Upper lobe of left lung (tissue), 6 donors: ENCODE measurements at regions not wholly inside any gene's neighbourhood (a gene's known extent, or its start where the extent isn't known, plus 50 kb on each side); places are given as distances from the start of the nearest gene placed in this dataset.

ENCODE experiments used
- ATAC-seq, 2 donors: fragments of 200-7000 bp; cut with Tn5 transposase; one replicate each; pipeline ENCODE4 v1.9.1; 2022; ENCODE audit warnings: mild to moderate bottlenecking in 2 of 2, moderate library complexity in 2 of 2; ENCODE audit not compliant: low FRiP score in 2 of 2
- DNase-seq, 2 donors: peaks; one replicate each; pipeline ENCODE4 v3.0.0-alpha.2; 2019 to 2020
- H3K27ac ChIP-seq, 4 donors: fragments of 200-600 bp; sonication (generic); one replicate each; pipeline ENCODE4 v1.5.1; 2016 to 2019
- H3K27me3 ChIP-seq, 4 donors: fragments of 200-600 bp; sonication (generic); one replicate each; pipeline ENCODE4 v1.5.1; 2017 to 2019
- H3K36me3 ChIP-seq, 4 donors: fragments of 200-600 bp; sonication (generic); one replicate each; pipeline ENCODE4 v1.5.1; 2016 to 2019
- H3K4me1 ChIP-seq, 4 donors: fragments of 200-600 bp; sonication (generic); one replicate each; pipeline ENCODE4 v1.5.1; 2018 to 2019
- H3K4me3 ChIP-seq, 4 donors: fragments of 200-600 bp; sonication (generic); one replicate each; pipeline ENCODE4 v1.5.1; 2017 to 2019; ENCODE audit warnings: mild to moderate bottlenecking in 2 of 4, moderate library complexity in 1 of 4
- H3K9me3 ChIP-seq, 4 donors: fragments of 200-600 bp; sonication (generic); one replicate each; pipeline ENCODE4 v1.5.1; 2018 to 2019
- CTCF ChIP-seq, 6 experiments: fragments of 450-650 bp in 4 of 6; fragments of 200-600 bp in 2 of 6; sonication (generic) in 2 of 6; IDR thresholded peaks; one replicate each; pipeline ENCODE4 v1.5.1; 2016 to 2019; ENCODE audit warnings: antibody characterized with exemption in 6 of 6
- EP300 ChIP-seq, 4 donors: sonication (generic); formaldehyde crosslinking; IDR thresholded peaks; one replicate each; pipeline ENCODE4 v1.5.1; 2017; ENCODE audit warnings: antibody characterized with exemption in 4 of 4, control low read depth in 2 of 4
- POLR2A ChIP-seq, 4 donors: fragments of 450-650 bp; IDR thresholded peaks; one replicate each; pipeline ENCODE4 v1.5.1; 2016 to 2017; ENCODE audit warnings: antibody characterized with exemption in 4 of 4, mild to moderate bottlenecking in 2 of 4
- POLR2AphosphoS5 ChIP-seq, 2 donors: sonication (generic); formaldehyde crosslinking; IDR thresholded peaks; one replicate each; pipeline ENCODE4 v1.5.1; 2017; ENCODE audit warnings: antibody characterized with exemption in 2 of 2
- WGBS, 2 donors: methylation state at CpG; one replicate each; pipeline ENCODE4 v1.1.5; 2017 to 2018; 5-methylcytosine and 5-hydroxymethylcytosine counted together
- donor health status: DM: no; HTN: no; CAD: no; lungs with moderate emphysema.
- donor health status: DM: no; HTN: yes; CAD: no; lungs with severe emphysema.

DNA sequence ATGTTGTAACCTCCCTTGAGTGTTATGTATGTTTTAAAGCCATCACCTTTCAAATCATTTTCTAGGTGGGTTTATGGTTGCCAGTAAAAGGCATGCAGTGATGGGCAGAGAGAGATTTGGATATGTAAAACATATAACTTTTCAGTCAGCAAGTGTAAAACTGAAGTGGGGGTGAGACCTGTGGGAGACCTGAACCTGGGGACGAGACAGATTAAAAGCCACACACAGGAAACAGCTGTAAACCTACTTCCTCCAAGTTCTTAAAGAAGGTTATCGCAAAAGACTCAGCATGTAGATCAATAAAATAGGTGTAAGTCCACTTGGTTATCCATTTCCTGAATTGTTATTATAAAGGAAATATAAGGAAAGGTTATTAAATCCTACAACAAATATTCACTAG lies 76.6 kb downstream of the YIPF5 start:
- H3K9me3 ChIP-seq = no peaks in the 10 kb centered on the region
- H3K36me3 ChIP-seq = no peaks in the 10 kb centered on the region
- TF ChIP-seq CTCF (IDR thresholded peaks at IDR 0.05) = no peak
- no peak for TF ChIP-seq POLR2A (IDR thresholded peaks at IDR 0.05)
- TF ChIP-seq EP300 (IDR thresholded peaks at IDR 0.05) = no peak
- TF ChIP-seq POLR2AphosphoS5 (IDR thresholded peaks at IDR 0.05) = no peak
- 42 to 55% methylated on average over 2 of the region's 2 CpGs for WGBS, 2 donors
- H3K27me3 ChIP-seq = no peaks in the 10 kb centered on the region
- DNase-seq (no peak), ATAC-seq (no peak)
- H3K4me1 ChIP-seq = peaks cover 0 to 5% (median 0%) of the 10 kb centered on the region in 4 donors
- H3K27ac ChIP-seq = no peak overlapping the region
- no peak overlapping the region for H3K4me3 ChIP-seq

- Histone ChIP-seq H3K9me3 (no peaks in the 10 kb centered on the region), H3K4me3 (no peak overlapping the region), H3K36me3 (no peaks in the 10 kb centered on the region), H3K27ac (no peak overlapping the region), H3K27me3 (no peaks in the 10 kb centered on the region), H3K4me1 (no peaks in the 10 kb centered on the region)
- DNase-seq = no peak
- 77 to 93% methylated on average over 1 of the region's 1 CpG for WGBS, 2 donors
- no peak for ATAC-seq
- TF ChIP-seq CTCF (IDR thresholded peaks at IDR 0.05) (no peak), EP300 (IDR thresholded peaks at IDR 0.05) (no peak)
Observed at GRCh38 chr5:144100702-144101101, 69.8 kb downstream of the YIPF5 start.

- no peaks in the 10 kb centered on the region for H3K9me3 ChIP-seq
- no peaks in the 10 kb centered on the region for H3K36me3 ChIP-seq
- 91 to 92% methylated on average over 1 of the region's 1 CpG for WGBS, 2 donors
- H3K27ac ChIP-seq = no peak overlapping the region
- no peaks in the 10 kb centered on the region for H3K27me3 ChIP-seq
- DNase-seq (no peak), ATAC-seq (no peak)
- H3K4me3 ChIP-seq = no peak overlapping the region
- TF ChIP-seq EP300 (IDR thresholded peaks at IDR 0.05) (no peak), POLR2AphosphoS5 (IDR thresholded peaks at IDR 0.05) (no peak), POLR2A (IDR thresholded peaks at IDR 0.05) (no peak), CTCF (IDR thresholded peaks at IDR 0.05) (no peak)
- H3K4me1 ChIP-seq = no peaks in the 10 kb centered on the region
Observed at GRCh38 chr5:144101616-144102015, 68.8 kb downstream of the YIPF5 start.

- WGBS, 2 donors = 73 to 80% methylated on average over 2 of the region's 2 CpGs
- Histone ChIP-seq H3K4me1 (no peaks in the 10 kb centered on the region), H3K27me3 (no peaks in the 10 kb centered on the region), H3K27ac (no peak overlapping the region), H3K4me3 (no peak overlapping the region), H3K9me3 (no peaks in the 10 kb centered on the region), H3K36me3 (no peaks in the 10 kb centered on the region)
- no peak for DNase-seq
- no peak for ATAC-seq
- no peak for TF ChIP-seq POLR2AphosphoS5 (IDR thresholded peaks at IDR 0.05)
- no peak for TF ChIP-seq POLR2A (IDR thresholded peaks at IDR 0.05)
- no peak for TF ChIP-seq CTCF (IDR thresholded peaks at IDR 0.05)
- no peak for TF ChIP-seq EP300 (IDR thresholded peaks at IDR 0.05)
Observed at GRCh38 chr5:144102361-144102760, 68.1 kb downstream of the YIPF5 start.

DNA sequence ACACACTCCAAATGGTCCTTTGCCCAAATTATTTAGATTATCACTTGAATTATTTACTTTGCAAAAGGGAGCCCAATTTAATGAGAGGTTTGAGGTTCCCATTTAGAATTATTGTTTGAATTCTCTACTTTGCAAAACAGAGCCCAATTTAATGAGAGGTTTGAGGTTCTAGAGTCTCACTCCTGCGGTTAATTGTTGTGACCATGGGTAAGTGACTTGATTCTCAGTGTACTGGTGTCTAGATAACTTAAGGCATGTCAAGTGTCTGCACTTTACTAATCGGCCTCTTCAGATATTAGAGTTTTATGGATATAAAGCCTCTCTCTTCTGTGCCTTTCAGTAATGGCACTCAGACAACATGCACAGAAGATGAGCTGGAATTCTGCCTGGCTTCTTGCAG lies 67.5 kb downstream of the YIPF5 start:
- Histone ChIP-seq H3K9me3 (no peaks in the 10 kb centered on the region), H3K4me3 (no peak overlapping the region), H3K27ac (no peak overlapping the region), H3K36me3 (no peaks in the 10 kb centered on the region), H3K27me3 (no peaks in the 10 kb centered on the region), H3K4me1 (no peaks in the 10 kb centered on the region)
- TF ChIP-seq CTCF (IDR thresholded peaks at IDR 0.05) (no peak), EP300 (IDR thresholded peaks at IDR 0.05) (no peak), POLR2A (IDR thresholded peaks at IDR 0.05) (no peak), POLR2AphosphoS5 (IDR thresholded peaks at IDR 0.05) (no peak)
- DNase-seq = no peak
- WGBS, 2 donors = 82 to 93% methylated on average over 2 of the region's 2 CpGs
- no peak for ATAC-seq
